ENCODE measurements at regions not wholly inside any gene's neighbourhood (a gene's known extent, or its start where the extent isn't known, plus 50 kb on each side); places are given as distances from the start of the nearest gene placed in this dataset.

DNA sequence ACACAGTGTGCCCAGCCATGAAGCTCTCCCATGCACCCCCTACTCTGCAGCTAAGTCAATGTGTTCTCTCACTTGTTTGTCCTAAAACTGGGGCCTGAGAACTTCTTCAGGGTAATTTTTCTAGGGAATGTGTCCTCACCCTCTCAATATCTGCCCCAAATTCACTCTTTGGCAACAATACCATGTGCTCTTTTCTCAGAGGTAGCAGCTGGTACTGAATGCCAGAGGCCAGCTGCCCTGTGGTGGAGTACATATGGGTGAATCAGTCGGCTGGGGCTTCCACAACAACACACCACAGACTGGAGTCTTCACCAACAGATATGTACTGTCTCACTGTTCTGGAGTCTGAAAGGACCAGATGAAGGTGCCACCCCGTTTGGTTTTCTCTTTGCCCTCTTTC lies 97.7 kb upstream of the TOP3B start:
- intact Hi-C loops (cut with micrococcal nuclease; ENCODE audit: unreplicated experiment), result no loop called here
- TF ChIP-seq, protein P1, sequence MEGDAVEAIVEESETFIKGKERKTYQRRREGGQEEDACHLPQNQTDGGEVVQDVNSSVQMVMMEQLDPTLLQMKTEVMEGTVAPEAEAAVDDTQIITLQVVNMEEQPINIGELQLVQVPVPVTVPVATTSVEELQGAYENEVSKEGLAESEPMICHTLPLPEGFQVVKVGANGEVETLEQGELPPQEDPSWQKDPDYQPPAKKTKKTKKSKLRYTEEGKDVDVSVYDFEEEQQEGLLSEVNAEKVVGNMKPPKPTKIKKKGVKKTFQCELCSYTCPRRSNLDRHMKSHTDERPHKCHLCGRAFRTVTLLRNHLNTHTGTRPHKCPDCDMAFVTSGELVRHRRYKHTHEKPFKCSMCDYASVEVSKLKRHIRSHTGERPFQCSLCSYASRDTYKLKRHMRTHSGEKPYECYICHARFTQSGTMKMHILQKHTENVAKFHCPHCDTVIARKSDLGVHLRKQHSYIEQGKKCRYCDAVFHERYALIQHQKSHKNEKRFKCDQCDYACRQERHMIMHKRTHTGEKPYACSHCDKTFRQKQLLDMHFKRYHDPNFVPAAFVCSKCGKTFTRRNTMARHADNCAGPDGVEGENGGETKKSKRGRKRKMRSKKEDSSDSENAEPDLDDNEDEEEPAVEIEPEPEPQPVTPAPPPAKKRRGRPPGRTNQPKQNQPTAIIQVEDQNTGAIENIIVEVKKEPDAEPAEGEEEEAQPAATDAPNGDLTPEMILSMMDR (IDR thresholded peaks at IDR 0.05; ENCODE audit: unreplicated experiment), result no peak
- Mint-ChIP-seq H3K27me3 (ENCODE audit: unreplicated experiment) (peaks cover 49% of the 10 kb centered on the region), H3K36me3 (ENCODE audit: insufficient read depth, unreplicated experiment) (no peaks in the 10 kb centered on the region), H3K4me3 (ENCODE audit: low read depth, unreplicated experiment) (no peak overlapping the region), H3K27ac (ENCODE audit: unreplicated experiment) (no peak overlapping the region), H3K4me1 (ENCODE audit: low read depth, unreplicated experiment) (no peaks in the 10 kb centered on the region), H3K9me3 (ENCODE audit: low read depth, unreplicated experiment) (no peaks in the 10 kb centered on the region)
- no TSS peak for BruUV-seq (replicated peaks)
- CTCF ChIA-PET, result no interaction called here
- DNase-seq, result no peak

DNA sequence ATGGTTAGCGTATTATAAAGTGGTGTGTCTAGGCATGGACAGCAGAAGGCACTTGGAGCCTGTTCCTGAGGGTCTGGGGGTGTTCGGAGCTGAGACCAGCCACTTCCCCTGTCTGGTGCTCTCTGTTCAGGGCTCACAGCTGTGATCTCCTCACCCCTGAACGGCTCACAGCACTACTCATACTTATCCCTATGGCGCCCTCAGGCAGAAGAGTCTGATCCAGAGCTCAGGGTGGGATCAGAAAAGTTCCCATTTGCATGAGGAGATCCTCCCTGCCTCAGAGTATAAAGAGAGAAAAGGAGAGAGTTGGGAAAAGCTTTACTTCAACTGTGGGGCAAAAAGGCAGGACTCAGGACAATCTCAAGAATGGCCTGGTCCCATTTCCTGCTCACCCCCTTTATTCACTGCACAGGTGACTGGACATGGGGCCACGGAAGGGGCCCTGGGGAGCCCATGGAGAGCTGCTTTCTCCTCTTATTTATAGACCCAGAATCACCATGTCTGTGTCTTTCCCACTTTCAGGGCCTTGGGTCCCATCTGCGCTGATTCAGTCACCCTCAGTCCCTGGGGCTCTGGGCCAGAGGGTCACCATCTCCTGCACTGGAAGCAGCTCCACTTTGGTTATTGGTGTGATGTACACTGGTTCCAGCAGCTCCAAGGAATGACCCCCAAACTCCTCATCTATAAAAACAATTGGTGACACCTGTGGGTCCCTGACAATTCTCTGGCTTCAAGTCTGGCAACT lies 97.0 kb upstream of the TOP3B start:
- CTCF ChIA-PET, result no interaction called here
- BruUV-seq (replicated peaks), result no TSS peak

DNA sequence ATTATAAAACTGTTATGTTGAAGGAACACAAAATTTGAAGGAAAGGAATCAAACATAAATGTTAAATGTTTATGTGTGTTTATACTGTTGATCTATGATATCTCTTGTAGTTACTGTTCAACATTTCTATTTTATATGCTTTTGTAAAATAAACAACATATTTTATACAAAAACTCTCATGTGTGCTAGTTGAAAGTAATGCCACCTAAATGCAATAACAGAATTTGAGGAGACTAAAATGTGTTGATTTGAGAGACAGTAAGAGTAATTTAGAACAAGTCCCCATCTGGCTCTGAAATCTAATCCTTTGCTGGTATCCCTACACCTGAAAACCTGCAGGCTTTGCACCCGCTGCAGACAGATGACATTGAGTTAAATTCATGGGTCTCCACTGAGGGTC lies 95.7 kb upstream of the TOP3B start:
- intact Hi-C loops (cut with micrococcal nuclease; ENCODE audit: unreplicated experiment), result no loop called here
- H3K36me3 Mint-ChIP-seq (ENCODE audit: insufficient read depth, unreplicated experiment), result no peaks in the 10 kb centered on the region
- CTCF ChIA-PET, result no interaction called here

More for the DNA sequence above, 97.0 kb upstream of the TOP3B start:
- TF ChIP-seq, protein P1 (IDR thresholded peaks at IDR 0.05; ENCODE audit: unreplicated experiment), result no peak
- H3K27me3 Mint-ChIP-seq (ENCODE audit: unreplicated experiment), result peaks cover 49% of the 10 kb centered on the region
- peaks cover 6% of the 10 kb centered on the region for H3K4me1 Mint-ChIP-seq (ENCODE audit: low read depth, unreplicated experiment)
- no peak overlapping the region for H3K4me3 Mint-ChIP-seq (ENCODE audit: low read depth, unreplicated experiment)
- no peaks in the 10 kb centered on the region for H3K9me3 Mint-ChIP-seq (ENCODE audit: low read depth, unreplicated experiment)
- H3K36me3 Mint-ChIP-seq (ENCODE audit: insufficient read depth, unreplicated experiment), result no peaks in the 10 kb centered on the region
- no peak overlapping the region for H3K27ac Mint-ChIP-seq (ENCODE audit: unreplicated experiment)
- intact Hi-C loops (cut with micrococcal nuclease; ENCODE audit: unreplicated experiment), result no loop called here
- DNase-seq, result no peak

GRCh38 chr22:22076932-22077703 lies 94.5 kb upstream of the TOP3B start:
- no peaks in the 10 kb centered on the region for H3K36me3 Mint-ChIP-seq (ENCODE audit: insufficient read depth, unreplicated experiment)
- no peak overlapping the region for H3K27ac Mint-ChIP-seq (ENCODE audit: unreplicated experiment)
- CTCF ChIA-PET, result no interaction called here
- no peak overlapping the region for H3K4me3 Mint-ChIP-seq (ENCODE audit: low read depth, unreplicated experiment)
- intact Hi-C loops (cut with micrococcal nuclease; ENCODE audit: unreplicated experiment), result no loop called here
- TF ChIP-seq, protein P1 (IDR thresholded peaks at IDR 0.05; ENCODE audit: unreplicated experiment), result no peak
- H3K9me3 Mint-ChIP-seq (ENCODE audit: low read depth, unreplicated experiment), result no peaks in the 10 kb centered on the region
- BruUV-seq (replicated peaks), result no TSS peak
- no peak for DNase-seq
- H3K4me1 Mint-ChIP-seq (ENCODE audit: low read depth, unreplicated experiment), result peaks cover 16% of the 10 kb centered on the region
- peaks cover 25% of the 10 kb centered on the region for H3K27me3 Mint-ChIP-seq (ENCODE audit: unreplicated experiment)

More for the DNA sequence above, 95.7 kb upstream of the TOP3B start:
- Mint-ChIP-seq H3K4me3 (ENCODE audit: low read depth, unreplicated experiment) (no peak overlapping the region), H3K27ac (ENCODE audit: unreplicated experiment) (no peak overlapping the region), H3K27me3 (ENCODE audit: unreplicated experiment) (peaks cover 37% of the 10 kb centered on the region), H3K4me1 (ENCODE audit: low read depth, unreplicated experiment) (peaks cover 16% of the 10 kb centered on the region), H3K9me3 (ENCODE audit: low read depth, unreplicated experiment) (no peaks in the 10 kb centered on the region)
- TF ChIP-seq, protein P1 (IDR thresholded peaks at IDR 0.05; ENCODE audit: unreplicated experiment), result no peak
- BruUV-seq (replicated peaks), result no TSS peak
- DNase-seq, result no peak

Measured in Calu3 (cell line).